AG10803 (cell line): ENCODE measurements at regions not wholly inside any gene's neighbourhood (a gene's known extent, or its start where the extent isn't known, plus 50 kb on each side); places are given as distances from the start of the nearest gene placed in this dataset.

Experiments
- DNase-seq: peaks from one replicate; pipeline ENCODE4 v3.0.0; 2010; ENCODE audit warnings: low read depth
- H3K4me3 ChIP-seq: 2 replicates; pipeline ENCODE4 v1.5.1; 2011; ENCODE audit warnings: mild to moderate bottlenecking, low read length, control low read depth
- CTCF ChIP-seq: conservative IDR thresholded peaks from 2 replicates; pipeline ENCODE4 v1.5.1; 2011; ENCODE audit warnings: mild to moderate bottlenecking, low read length, control low read depth, inconsistent platforms

GRCh38 chr15:79676621-79677020 lies 220.2 kb downstream of the MTHFS start:
- DNase-seq = no peak
- TF ChIP-seq CTCF = no peak
- no peak overlapping the region for H3K4me3 ChIP-seq

- DNase-seq = no peak
- TF ChIP-seq CTCF = no peak
- H3K4me3 ChIP-seq = no peak overlapping the region
Observed at GRCh38 chr15:79677241-79677640, 219.6 kb downstream of the MTHFS start.

GRCh38 chr15:79678032-79678701 lies 218.6 kb downstream of the MTHFS start:
- DNase-seq = no peak
- no peak for TF ChIP-seq CTCF
- H3K4me3 ChIP-seq = no peak overlapping the region

- peak; percentile 68 for DNase-seq
- no peak for TF ChIP-seq CTCF
- no peak overlapping the region for H3K4me3 ChIP-seq
Observed at GRCh38 chr15:79680720-79681119, 216.1 kb downstream of the MTHFS start.

- no peak for TF ChIP-seq CTCF
- peak; percentile 90 for DNase-seq
- H3K4me3 ChIP-seq = peak overlapping the region; percentile 26
Observed at GRCh38 chr15:79682285-79682684, 214.5 kb downstream of the MTHFS start.

- DNase-seq = peak; percentile 73
Observed at GRCh38 chr15:79682851-79683288, 213.9 kb downstream of the MTHFS start.

More at GRCh38 chr15:79682851-79683288, 213.9 kb downstream of the MTHFS start:
- TF ChIP-seq CTCF = peak; percentile 37
- H3K4me3 ChIP-seq = peak overlapping the region; percentile 26
